ENCODE measurements at regions not wholly inside any gene's neighbourhood (a gene's known extent, or its start where the extent isn't known, plus 50 kb on each side); places are given as distances from the start of the nearest gene placed in this dataset.
A peak's percentile ranks its signal among the peaks of the same experiment; 100 is the strongest.

DNA sequence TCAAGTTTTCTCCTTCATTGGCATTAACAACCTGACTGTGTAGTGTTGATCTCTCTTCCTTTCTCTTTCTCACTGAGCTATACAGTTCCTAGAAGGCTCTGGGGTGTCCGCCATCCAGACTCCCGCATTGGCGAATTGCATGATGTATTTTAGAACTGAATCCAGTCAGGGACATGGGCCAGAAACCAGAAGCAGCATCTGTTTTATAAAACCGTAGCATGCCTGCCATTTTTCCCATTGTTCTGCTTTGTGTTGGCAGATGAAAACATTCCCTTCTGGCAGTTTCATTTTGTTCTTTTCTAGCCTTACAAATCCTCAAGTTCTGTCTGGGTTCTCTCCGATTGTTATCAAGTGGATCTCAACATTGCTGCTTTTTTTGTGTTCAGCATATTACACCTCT is 268.3 kb upstream of the SEL1L start:
- TF ChIP-seq, protein P1, sequence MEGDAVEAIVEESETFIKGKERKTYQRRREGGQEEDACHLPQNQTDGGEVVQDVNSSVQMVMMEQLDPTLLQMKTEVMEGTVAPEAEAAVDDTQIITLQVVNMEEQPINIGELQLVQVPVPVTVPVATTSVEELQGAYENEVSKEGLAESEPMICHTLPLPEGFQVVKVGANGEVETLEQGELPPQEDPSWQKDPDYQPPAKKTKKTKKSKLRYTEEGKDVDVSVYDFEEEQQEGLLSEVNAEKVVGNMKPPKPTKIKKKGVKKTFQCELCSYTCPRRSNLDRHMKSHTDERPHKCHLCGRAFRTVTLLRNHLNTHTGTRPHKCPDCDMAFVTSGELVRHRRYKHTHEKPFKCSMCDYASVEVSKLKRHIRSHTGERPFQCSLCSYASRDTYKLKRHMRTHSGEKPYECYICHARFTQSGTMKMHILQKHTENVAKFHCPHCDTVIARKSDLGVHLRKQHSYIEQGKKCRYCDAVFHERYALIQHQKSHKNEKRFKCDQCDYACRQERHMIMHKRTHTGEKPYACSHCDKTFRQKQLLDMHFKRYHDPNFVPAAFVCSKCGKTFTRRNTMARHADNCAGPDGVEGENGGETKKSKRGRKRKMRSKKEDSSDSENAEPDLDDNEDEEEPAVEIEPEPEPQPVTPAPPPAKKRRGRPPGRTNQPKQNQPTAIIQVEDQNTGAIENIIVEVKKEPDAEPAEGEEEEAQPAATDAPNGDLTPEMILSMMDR (IDR thresholded peaks at IDR 0.05; ENCODE audit: insufficient read depth, low read length, severe bottlenecking): no peak
- FAIRE-seq (no peak), DNase-seq (ENCODE audit: low read depth) (no peak)

DNA sequence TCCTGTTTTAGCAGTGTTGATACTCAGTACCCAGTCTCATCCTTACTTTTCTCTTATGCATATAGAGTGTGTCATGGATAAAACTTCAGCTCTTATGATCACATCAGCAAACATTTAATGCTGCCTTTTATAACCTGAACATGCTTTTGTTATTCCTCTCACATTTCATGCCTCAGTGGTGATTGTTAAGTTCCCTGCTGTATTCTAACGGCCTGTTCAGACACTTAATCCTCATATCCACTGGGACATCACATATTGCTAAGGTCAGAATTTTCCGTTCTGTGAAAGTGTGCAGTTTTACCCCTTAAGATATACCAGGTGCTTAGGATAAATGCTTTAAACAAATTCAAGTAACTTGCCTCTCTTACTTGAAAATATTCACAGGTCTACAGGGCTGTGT is 268.7 kb upstream of the SEL1L start:
- Histone ChIP-seq H3K27me3 (ENCODE audit: control insufficient read depth, insufficient read depth, low read length) (no peaks in the 10 kb centered on the region), H3K36me3 (ENCODE audit: control insufficient read depth, insufficient read depth, low read length) (no peaks in the 10 kb centered on the region), H3K4me3 (ENCODE audit: low read depth, low read length) (no peak overlapping the region)
- FAIRE-seq (no peak), DNase-seq (ENCODE audit: low read depth) (no peak)
- TF ChIP-seq, protein P1 (IDR thresholded peaks at IDR 0.05; ENCODE audit: insufficient read depth, low read length, severe bottlenecking): no peak

More for the DNA sequence above, 268.3 kb upstream of the SEL1L start:
- Histone ChIP-seq H3K27me3 (ENCODE audit: control insufficient read depth, insufficient read depth, low read length) (no peaks in the 10 kb centered on the region), H3K4me3 (ENCODE audit: low read depth, low read length) (no peak overlapping the region), H3K36me3 (ENCODE audit: control insufficient read depth, insufficient read depth, low read length) (no peaks in the 10 kb centered on the region)

DNA sequence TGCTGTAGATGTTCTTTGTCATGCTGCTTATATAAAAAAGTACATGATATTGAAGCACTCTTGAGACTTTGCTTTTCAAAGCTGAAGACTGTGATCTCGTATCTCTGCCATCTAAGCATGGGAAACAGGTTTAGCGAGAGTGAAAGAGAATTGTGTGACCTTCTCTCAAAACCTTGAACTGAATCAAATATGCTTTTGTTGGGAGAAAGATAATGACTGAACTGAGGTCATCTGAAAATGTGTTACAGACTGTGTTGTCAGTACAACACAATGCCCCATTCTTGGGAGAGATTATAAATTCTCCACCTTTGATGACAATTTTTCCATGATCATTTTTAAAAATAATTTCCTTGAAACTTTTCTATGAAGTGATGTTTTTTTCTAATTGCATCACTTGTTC is 272.1 kb upstream of the SEL1L start:
- FAIRE-seq: no peak
- TF ChIP-seq, protein P1 (IDR thresholded peaks at IDR 0.05; ENCODE audit: insufficient read depth, low read length, severe bottlenecking): no peak

DNA sequence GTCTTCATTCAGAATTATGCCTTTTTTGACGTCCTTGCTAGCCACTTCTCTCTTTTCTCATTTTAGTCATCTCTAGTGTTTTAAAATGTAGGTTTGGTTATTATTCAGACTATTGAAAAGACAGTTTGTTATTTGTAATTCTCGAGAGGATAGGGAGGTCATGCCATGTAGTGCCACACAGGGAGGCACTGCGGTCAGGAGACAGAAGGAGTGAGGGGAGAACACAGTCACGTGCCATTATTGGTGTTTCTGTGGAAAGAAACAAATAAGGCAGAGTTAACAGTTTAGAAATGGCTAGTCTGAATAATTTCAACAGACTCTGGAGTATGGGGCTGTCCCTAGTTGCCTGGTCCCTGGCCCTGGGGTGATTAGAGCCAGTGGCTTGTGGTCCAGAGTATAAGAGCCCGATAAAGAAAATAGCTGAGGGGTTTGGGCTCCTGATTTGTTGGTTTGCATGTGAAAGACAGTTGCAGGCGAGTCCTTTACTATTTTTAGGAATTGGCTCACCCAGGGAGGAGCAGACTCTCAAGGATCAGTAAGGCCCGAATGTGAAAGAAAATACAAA is 278.1 kb upstream of the SEL1L start:
- Histone ChIP-seq H3K4me3 (ENCODE audit: low read depth, low read length) (no peak overlapping the region), H3K36me3 (ENCODE audit: control insufficient read depth, insufficient read depth, low read length) (no peaks in the 10 kb centered on the region), H3K27me3 (ENCODE audit: control insufficient read depth, insufficient read depth, low read length) (no peaks in the 10 kb centered on the region)
- DNase-seq (ENCODE audit: low read depth) (no peak), FAIRE-seq (no peak)
- TF ChIP-seq, protein P1 (IDR thresholded peaks at IDR 0.05; ENCODE audit: insufficient read depth, low read length, severe bottlenecking): no peak

More for the DNA sequence above, 272.1 kb upstream of the SEL1L start:
- Histone ChIP-seq H3K36me3 (ENCODE audit: control insufficient read depth, insufficient read depth, low read length) (no peaks in the 10 kb centered on the region), H3K27me3 (ENCODE audit: control insufficient read depth, insufficient read depth, low read length) (no peaks in the 10 kb centered on the region), H3K4me3 (ENCODE audit: low read depth, low read length) (no peak overlapping the region)
- DNase-seq (ENCODE audit: low read depth): no peak

DNA sequence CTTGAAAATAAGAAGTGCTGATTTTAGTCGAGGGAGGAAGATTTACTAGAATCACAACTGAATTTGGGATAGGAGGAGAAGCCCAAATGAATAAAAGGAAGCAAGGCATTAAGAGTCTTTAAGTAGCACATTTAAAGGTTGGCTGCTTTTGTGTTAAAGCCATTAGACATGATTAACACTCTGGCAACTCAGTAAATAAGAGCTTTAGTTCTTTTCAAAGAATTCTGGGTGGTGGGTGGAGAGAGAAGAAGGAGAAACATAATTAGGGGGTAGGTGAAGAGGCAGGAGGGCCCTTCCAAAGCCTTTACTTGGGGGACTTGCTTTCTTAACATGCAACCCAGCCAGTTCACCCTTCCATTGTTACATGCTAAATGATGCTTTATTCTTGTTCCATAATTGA is 284.6 kb upstream of the SEL1L start:
- no peak overlapping the region for H3K4me3 ChIP-seq (ENCODE audit: low read depth, low read length)
- DNase-seq (ENCODE audit: low read depth) (no peak), FAIRE-seq (no peak)
- TF ChIP-seq, protein P1 (IDR thresholded peaks at IDR 0.05; ENCODE audit: insufficient read depth, low read length, severe bottlenecking): no peak
- no peaks in the 10 kb centered on the region for H3K27me3 ChIP-seq (ENCODE audit: control insufficient read depth, insufficient read depth, low read length)
- H3K36me3 ChIP-seq (ENCODE audit: control insufficient read depth, insufficient read depth, low read length): no peaks in the 10 kb centered on the region

DNA sequence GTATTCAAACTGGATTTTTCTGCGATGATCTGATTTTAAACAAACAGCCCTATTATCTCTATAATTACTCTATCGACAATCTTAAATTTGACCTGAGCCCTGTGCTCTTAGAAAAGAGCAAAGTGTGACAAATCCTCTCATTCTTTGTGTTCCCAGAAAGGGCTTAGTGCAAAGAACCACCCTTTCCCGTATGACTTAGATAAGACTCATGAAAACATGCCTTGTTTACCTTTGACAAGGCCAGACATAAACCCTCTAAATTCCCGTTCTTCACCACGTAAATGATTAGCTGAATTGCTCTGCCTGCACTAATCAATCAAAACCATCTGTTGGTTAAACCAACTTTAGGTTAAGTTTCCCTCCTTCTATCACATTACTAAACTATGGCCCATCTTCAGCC is 285.7 kb upstream of the SEL1L start:
- no peaks in the 10 kb centered on the region for H3K27me3 ChIP-seq (ENCODE audit: control insufficient read depth, insufficient read depth, low read length)
- no peaks in the 10 kb centered on the region for H3K36me3 ChIP-seq (ENCODE audit: control insufficient read depth, insufficient read depth, low read length)
- DNase-seq (ENCODE audit: low read depth) (peak; percentile 58), FAIRE-seq (no peak)
- TF ChIP-seq, protein P1 (IDR thresholded peaks at IDR 0.05; ENCODE audit: insufficient read depth, low read length, severe bottlenecking): no peak
- H3K4me3 ChIP-seq (ENCODE audit: low read depth, low read length): no peak overlapping the region
